HG03159 (cell line): ENCODE measurements at regions not wholly inside any gene's neighbourhood (a gene's known extent, or its start where the extent isn't known, plus 50 kb on each side); places are given as distances from the start of the nearest gene placed in this dataset.

ENCODE experiments used
- ATAC-seq: cut with Tn5 transposase; IDR thresholded peaks from one replicate; pipeline ENCODE4 v1.9.1; 2021; ENCODE audit warnings: mild to moderate bottlenecking, moderate library complexity; ENCODE audit not compliant: unreplicated experiment

- no peak for ATAC-seq
These were observed 186.1 kb upstream of the ADAMTS5 start for GRCh38 chr21:27152996-27153395.

- no peak for ATAC-seq
These were observed 182.1 kb upstream of the ADAMTS5 start for GRCh38 chr21:27149034-27149433.

- no peak for ATAC-seq
These were observed 179.4 kb upstream of the ADAMTS5 start for GRCh38 chr21:27146268-27146667.

GRCh38 chr21:27145134-27145798, 178.4 kb upstream of the ADAMTS5 start:
- ATAC-seq, result no peak

GRCh38 chr21:27143476-27143875, 176.6 kb upstream of the ADAMTS5 start:
- no peak for ATAC-seq

GRCh38 chr21:27139526-27139925, 172.6 kb upstream of the ADAMTS5 start:
- no peak for ATAC-seq

GRCh38 chr21:27134516-27134915, 167.6 kb upstream of the ADAMTS5 start:
- no peak for ATAC-seq

GRCh38 chr21:27132266-27132665, 165.4 kb upstream of the ADAMTS5 start:
- no peak for ATAC-seq

GRCh38 chr21:27130154-27130553, 163.3 kb upstream of the ADAMTS5 start:
- ATAC-seq, result no peak

GRCh38 chr21:27129694-27130093, 162.8 kb upstream of the ADAMTS5 start:
- ATAC-seq, result no peak

- no peak for ATAC-seq
These were observed 162.3 kb upstream of the ADAMTS5 start for GRCh38 chr21:27129215-27129614.

GRCh38 chr21:27126140-27126539, 159.3 kb upstream of the ADAMTS5 start:
- no peak for ATAC-seq

GRCh38 chr21:27122686-27123085, 155.8 kb upstream of the ADAMTS5 start:
- ATAC-seq, result no peak

- ATAC-seq, result no peak
These were observed 147.2 kb upstream of the ADAMTS5 start for GRCh38 chr21:27114111-27114510.

- ATAC-seq, result no peak
These were observed 145.3 kb upstream of the ADAMTS5 start for GRCh38 chr21:27112186-27112585.

- ATAC-seq, result no peak
These were observed 144.1 kb upstream of the ADAMTS5 start for GRCh38 chr21:27110956-27111355.

GRCh38 chr21:27108701-27109100, 141.8 kb upstream of the ADAMTS5 start:
- ATAC-seq, result no peak

GRCh38 chr21:27108228-27108627, 141.3 kb upstream of the ADAMTS5 start:
- no peak for ATAC-seq

GRCh38 chr21:27104846-27105431, 138.1 kb upstream of the ADAMTS5 start:
- no peak for ATAC-seq

- no peak for ATAC-seq
These were observed 136.9 kb upstream of the ADAMTS5 start for GRCh38 chr21:27103768-27104167.

GRCh38 chr21:27101523-27101922, 134.6 kb upstream of the ADAMTS5 start:
- no peak for ATAC-seq

- no peak for ATAC-seq
These were observed 127.5 kb upstream of the ADAMTS5 start for GRCh38 chr21:27094184-27094948.
